Cardiac fibroblast (primary cell): ENCODE measurements at regions not wholly inside any gene's neighbourhood (a gene's known extent, or its start where the extent isn't known, plus 50 kb on each side); places are given as distances from the start of the nearest gene placed in this dataset.

Experiments used
- DNase-seq, 2 donors: peaks; one replicate each; pipeline versions ENCODE4 v3.0.0 to v3.0.0-alpha.2; 2010; ENCODE audit warnings: low read depth in 2 of 2
- H3K4me3 ChIP-seq, 2 donors: replicated peaks in 1 of 2; 1 replicate in 1 of 2; 2 replicates in 1 of 2; pipeline ENCODE4 v1.5.1; 2011; ENCODE audit warnings: low read depth in 2 of 2, low read length in 2 of 2, mild to moderate bottlenecking in 2 of 2, moderate library complexity in 1 of 2
- CTCF ChIP-seq: IDR thresholded peaks from one replicate; pipeline ENCODE4 v1.5.1; 2011; ENCODE audit warnings: low read depth, mild to moderate bottlenecking, low read length, inconsistent platforms

GRCh38 chr4:180999217-180999616 is 1244.0 kb upstream of the TENM3 start:
- no peak for DNase-seq
- H3K4me3 ChIP-seq = no peak overlapping the region
- no peak for TF ChIP-seq CTCF

- TF ChIP-seq CTCF = no peak
- no peak for DNase-seq
- no peak overlapping the region for H3K4me3 ChIP-seq
Measured at GRCh38 chr4:181004056-181004455, 1239.1 kb upstream of the TENM3 start.

GRCh38 chr4:181006499-181007260 is 1236.5 kb upstream of the TENM3 start:
- H3K4me3 ChIP-seq = no peak overlapping the region
- no peak for TF ChIP-seq CTCF
- no peak for DNase-seq

GRCh38 chr4:181007751-181008150 is 1235.5 kb upstream of the TENM3 start:
- no peak for DNase-seq
- TF ChIP-seq CTCF = no peak
- H3K4me3 ChIP-seq = no peak overlapping the region

- no peak for TF ChIP-seq CTCF
- H3K4me3 ChIP-seq = no peak overlapping the region
- DNase-seq = no peak
Measured at GRCh38 chr4:181008164-181008563, 1235.0 kb upstream of the TENM3 start.

- no peak for TF ChIP-seq CTCF
- H3K4me3 ChIP-seq = no peak overlapping the region
- DNase-seq = no peak
Measured at GRCh38 chr4:181013162-181013561, 1230.0 kb upstream of the TENM3 start.

- no peak overlapping the region for H3K4me3 ChIP-seq
- no peak for DNase-seq
- no peak for TF ChIP-seq CTCF
Measured at GRCh38 chr4:181017038-181017437, 1226.2 kb upstream of the TENM3 start.
